Gastrocnemius medialis (tissue), 4 donors: ENCODE measurements at regions not wholly inside any gene's neighbourhood (a gene's known extent, or its start where the extent isn't known, plus 50 kb on each side); places are given as distances from the start of the nearest gene placed in this dataset.

Source experiments
- POLR2A ChIP-seq, 2 donors: fragments of 450-650 bp; IDR thresholded peaks; one replicate each; pipeline ENCODE4 v1.6.1; 2017; ENCODE audit warnings: antibody characterized with exemption in 2 of 2, mild to moderate bottlenecking in 2 of 2, moderate library complexity in 2 of 2
- TF ChIP-seq, protein P1 (sequence below), 5 experiments: fragments of 450-650 bp in 3 of 5; fragments of 200-600 bp in 2 of 5; sonication (generic) in 2 of 5; IDR thresholded peaks in 4 of 5; conservative IDR thresholded peaks in 1 of 5; 1 replicate in 4 of 5; 2 replicates in 1 of 5; pipeline ENCODE4 v1.5.1; 2016 to 2019; ENCODE audit warnings: antibody characterized with exemption in 5 of 5, mild to moderate bottlenecking in 3 of 5, moderate library complexity in 3 of 5

DNA sequence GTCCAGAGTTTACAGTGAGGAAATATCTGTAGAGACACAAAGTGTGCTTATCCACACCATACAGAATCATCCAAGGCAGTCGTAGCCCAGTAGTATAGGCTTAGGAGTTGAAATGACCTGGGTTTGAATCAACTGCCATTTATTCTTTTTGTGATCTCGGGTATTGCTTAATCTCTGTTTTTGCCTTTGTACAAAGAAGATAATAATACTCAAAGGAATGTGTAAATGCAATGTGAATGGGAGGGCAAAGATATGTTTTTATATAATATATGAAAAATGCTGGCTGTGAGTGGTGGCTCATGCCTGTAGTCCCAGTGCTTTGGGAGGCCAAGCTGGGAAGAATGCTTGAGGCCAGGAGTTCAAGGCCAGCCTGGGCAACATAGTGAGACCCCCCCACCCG lies 141.1 kb downstream of the SPATA31D1 start:
- TF ChIP-seq, protein P1, sequence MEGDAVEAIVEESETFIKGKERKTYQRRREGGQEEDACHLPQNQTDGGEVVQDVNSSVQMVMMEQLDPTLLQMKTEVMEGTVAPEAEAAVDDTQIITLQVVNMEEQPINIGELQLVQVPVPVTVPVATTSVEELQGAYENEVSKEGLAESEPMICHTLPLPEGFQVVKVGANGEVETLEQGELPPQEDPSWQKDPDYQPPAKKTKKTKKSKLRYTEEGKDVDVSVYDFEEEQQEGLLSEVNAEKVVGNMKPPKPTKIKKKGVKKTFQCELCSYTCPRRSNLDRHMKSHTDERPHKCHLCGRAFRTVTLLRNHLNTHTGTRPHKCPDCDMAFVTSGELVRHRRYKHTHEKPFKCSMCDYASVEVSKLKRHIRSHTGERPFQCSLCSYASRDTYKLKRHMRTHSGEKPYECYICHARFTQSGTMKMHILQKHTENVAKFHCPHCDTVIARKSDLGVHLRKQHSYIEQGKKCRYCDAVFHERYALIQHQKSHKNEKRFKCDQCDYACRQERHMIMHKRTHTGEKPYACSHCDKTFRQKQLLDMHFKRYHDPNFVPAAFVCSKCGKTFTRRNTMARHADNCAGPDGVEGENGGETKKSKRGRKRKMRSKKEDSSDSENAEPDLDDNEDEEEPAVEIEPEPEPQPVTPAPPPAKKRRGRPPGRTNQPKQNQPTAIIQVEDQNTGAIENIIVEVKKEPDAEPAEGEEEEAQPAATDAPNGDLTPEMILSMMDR (IDR thresholded peaks at IDR 0.05 in 4 of 5, conservative IDR thresholded peaks at IDR 0.05 in 1 of 5), result no peak
- no peak for TF ChIP-seq POLR2A (IDR thresholded peaks at IDR 0.05)
